ENCODE measurements at regions not wholly inside any gene's neighbourhood (a gene's known extent, or its start where the extent isn't known, plus 50 kb on each side); places are given as distances from the start of the nearest gene placed in this dataset.
"Not testable (repeated sequence)": the region's sequence is repeated elsewhere in the genome, so short reads cannot be mapped to it uniquely, and the experiment has no call there.

DNA sequence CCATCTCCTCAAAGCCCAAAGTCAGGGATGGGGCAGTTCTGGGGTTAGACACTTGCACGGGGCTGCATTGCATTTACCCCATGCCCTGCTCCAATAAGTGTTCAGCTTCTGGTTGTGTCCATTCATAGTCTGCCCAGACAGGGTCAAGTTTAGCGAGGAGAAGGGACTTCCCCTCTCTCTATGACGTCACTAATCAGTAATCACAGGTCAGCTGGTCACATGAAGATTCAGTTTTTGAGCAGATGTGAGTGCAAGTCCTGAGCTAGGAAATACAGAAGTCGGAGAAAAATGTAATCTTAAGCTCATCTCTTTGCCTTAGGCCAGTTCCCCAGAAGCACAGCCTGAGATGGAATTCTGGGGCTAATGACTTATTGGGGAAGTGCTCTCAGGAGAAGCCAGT lies 310.1 kb downstream of the TSHZ3 start:
- DNase-seq (ENCODE audit: insufficient read length, low spot score) = no peak
- TF ChIP-seq POLR2A (IDR thresholded peaks at IDR 0.05; ENCODE audit: low read depth, low read length) = no peak
- no peak for FAIRE-seq

DNA sequence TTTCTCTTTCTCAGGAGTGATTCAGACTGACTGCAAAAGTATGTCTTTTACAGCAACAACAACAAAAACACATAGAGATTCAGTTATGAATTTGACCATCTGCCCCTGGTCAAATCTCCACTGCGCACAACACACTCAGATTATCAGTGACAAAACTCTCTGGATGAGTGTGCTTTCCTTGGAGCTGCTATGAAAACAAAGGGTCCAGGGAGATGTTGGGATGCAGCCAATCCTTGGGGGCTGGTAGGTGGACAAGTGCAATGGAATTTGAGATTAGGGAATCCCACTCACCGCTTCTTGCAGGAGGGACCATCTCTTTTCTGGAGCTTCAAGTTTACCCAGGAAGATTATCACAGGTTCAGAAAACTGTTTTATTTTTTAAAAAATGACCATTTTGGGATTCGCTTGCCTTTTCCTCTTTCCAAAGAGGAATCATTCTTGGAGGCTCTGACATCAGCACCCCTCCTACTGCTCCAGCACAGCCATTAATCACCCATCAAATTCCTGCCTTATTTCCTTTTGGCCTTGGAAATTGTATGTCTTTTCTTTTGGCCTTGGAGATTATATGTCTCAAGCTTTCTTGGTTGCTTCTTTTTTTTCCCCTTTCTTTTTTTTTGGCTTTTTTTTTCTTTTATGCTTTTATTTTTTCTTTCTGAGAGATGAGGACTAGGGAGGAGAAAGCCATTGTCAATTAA lies 311.8 kb downstream of the TSHZ3 start:
- DNase-seq (ENCODE audit: insufficient read length, low spot score) (no peak), FAIRE-seq (no peak)
- no peak for TF ChIP-seq POLR2A (IDR thresholded peaks at IDR 0.05; ENCODE audit: low read depth, low read length)

DNA sequence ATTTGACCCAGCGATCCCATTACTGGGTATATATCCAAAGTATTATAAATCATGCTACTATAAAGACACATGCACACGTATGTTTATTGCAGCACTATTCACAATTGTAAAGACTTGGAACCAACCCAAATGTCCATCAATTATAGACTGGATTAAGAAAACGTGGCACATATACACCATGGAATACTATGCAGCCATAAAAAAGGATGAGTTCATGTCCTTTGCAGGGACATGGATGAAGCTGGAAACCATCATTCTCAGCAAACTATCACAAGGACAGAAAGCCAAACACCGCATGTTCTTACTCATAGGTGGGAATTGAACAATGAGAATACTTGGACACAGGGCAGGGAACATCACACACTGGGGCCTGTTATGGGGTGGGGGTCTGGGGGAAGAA lies 317.8 kb downstream of the TSHZ3 start:
- not testable (repeated sequence) for FAIRE-seq; DNase-seq (ENCODE audit: insufficient read length, low spot score)

DNA sequence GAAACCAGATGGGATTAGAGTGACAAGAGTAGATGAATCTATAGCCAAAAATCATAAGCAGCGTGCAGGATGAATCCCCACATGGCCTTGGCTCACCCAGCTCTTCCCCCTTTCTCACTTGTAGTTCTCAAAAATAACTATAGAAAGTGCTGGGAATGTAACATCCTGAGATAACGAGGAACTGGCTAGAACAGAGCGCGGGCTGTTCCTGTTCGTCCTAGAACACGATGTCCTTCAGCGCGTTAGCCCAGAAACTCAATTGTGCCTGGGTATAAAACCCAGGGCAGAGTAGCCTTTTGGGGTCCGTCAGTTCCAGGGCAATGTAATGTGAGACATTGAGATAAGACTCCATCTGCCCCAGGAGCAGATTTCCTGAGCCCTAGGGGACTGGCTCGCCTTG lies 326.2 kb downstream of the TSHZ3 start:
- DNase-seq (ENCODE audit: insufficient read length, low spot score) (no peak), FAIRE-seq (no peak)
- TF ChIP-seq POLR2A (IDR thresholded peaks at IDR 0.05; ENCODE audit: low read depth, low read length) = no peak

- no peak for FAIRE-seq
- no peak for TF ChIP-seq POLR2A (IDR thresholded peaks at IDR 0.05; ENCODE audit: low read depth, low read length)
- DNase-seq (ENCODE audit: insufficient read length, low spot score) = no peak
Observed at GRCh38 chr19:31018936-31019335, 330.3 kb downstream of the TSHZ3 start.

- no peak for TF ChIP-seq POLR2A (IDR thresholded peaks at IDR 0.05; ENCODE audit: low read depth, low read length)
- FAIRE-seq (no peak), DNase-seq (ENCODE audit: insufficient read length, low spot score) (no peak)
Observed at GRCh38 chr19:31015778-31016177, 333.5 kb downstream of the TSHZ3 start.

GRCh38 chr19:31014668-31015067 lies 334.6 kb downstream of the TSHZ3 start:
- no peak for TF ChIP-seq POLR2A (IDR thresholded peaks at IDR 0.05; ENCODE audit: low read depth, low read length)
- FAIRE-seq (no peak), DNase-seq (ENCODE audit: insufficient read length, low spot score) (no peak)

DNA sequence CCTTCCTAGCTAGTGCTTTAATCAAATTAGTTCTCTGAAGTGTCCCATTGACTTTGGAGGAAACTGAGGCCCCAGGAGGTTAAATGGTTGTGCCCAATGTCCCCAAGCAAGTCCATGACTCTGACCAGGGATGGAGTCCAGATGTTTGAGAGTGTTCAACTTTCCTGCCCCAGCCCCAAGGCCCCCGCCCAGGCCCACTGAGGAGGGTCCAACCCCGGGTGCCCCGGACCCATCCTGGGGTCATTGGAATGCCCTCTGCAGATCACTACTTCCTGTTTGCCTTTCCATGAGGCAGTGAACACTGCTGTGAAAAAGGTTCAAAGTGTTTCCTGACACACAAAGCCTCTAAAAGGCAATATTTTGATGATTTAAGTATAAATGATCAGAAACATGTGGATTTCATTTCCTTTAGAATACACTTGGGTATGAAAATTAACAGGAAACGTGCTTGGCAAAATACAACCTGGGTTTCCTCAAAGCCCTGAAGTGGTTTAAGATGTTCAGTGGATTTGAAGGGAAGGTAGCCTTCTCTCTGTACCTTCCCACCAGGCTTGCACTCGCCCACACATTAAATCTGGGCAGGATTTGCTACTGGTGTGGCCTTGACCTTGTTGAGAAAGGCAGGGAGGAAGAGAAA lies 335.7 kb downstream of the TSHZ3 start:
- FAIRE-seq (no peak), DNase-seq (ENCODE audit: insufficient read length, low spot score) (no peak)
- no peak for TF ChIP-seq POLR2A (IDR thresholded peaks at IDR 0.05; ENCODE audit: low read depth, low read length)

DNA sequence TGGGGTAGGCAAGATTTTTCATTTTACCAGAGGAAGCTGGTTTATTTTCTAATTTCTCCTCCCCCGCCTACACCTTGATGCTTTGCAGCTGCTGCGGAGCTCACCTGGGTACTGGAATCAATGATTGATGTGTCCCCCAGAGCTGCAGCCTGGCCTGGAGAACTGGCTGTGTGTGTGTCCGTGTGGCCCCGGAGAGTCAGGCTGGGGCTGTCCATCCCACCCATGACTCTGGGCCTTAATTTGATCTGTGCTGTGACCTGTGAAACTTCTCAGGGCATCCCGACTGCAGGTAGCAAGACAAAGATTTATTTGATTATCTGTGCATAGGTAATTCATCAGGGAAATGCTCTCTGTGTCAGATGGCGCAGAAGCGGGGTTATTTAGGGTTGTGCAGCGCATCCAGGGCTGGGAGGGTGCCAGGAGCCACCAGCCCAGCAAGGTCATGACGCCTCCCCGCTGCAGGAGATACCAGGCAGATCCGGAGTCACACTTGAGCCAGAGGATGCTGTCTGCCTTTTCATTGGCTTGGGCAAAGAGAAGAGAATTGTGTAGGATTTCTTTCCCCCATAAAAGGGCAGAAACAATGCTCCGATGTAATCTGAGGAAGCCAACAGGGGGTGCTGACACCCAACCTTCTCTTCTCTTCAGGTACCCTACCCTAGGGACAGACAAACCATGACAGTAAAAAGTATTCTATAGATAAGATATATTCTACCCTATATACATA lies 346.6 kb downstream of the TSHZ3 start:
- FAIRE-seq = no peak
- DNase-seq (ENCODE audit: insufficient read length, low spot score) = no peak
- no peak for TF ChIP-seq POLR2A (IDR thresholded peaks at IDR 0.05; ENCODE audit: low read depth, low read length)

DNA sequence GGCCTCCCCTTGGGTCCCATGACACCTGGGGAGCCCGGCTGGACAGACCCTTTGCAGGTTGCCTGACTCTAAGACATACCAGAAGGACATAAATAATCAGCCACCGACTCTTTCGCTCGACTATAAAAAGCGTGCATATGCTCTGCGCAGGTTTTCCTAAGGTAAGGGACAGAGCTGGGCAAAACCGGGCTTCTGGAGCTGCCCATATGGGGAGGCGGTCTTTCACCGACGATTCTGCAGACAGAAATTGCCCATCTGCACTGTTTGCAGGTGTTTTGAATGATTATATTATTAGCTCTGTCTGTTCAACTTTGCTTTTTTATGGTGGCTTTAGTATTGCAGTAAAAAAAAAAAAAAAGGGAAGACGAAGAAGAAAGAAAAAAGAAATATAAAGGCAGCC lies 347.2 kb downstream of the TSHZ3 start:
- TF ChIP-seq POLR2A (IDR thresholded peaks at IDR 0.05; ENCODE audit: low read depth, low read length) = no peak
- no peak for DNase-seq (ENCODE audit: insufficient read length, low spot score)
- FAIRE-seq = no peak

DNA sequence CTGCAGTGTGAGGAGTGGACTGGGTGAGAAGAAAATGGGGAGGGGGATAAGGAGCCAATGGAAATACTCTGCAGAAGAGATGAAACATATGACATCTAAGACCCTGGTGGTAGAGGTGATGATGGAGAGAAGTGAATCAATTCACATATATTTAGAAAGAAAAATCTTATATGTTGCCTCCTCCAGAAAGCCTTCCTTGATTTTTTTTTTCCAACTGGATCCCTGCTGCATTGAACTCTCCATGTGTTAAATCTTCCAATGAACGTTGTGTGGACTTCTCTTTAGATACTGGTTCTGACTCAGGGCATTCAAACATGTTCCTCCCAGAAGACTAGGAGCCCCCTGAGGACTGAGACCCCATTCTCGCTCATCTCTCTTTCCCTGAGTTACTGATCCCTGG lies 348.3 kb downstream of the TSHZ3 start:
- DNase-seq (ENCODE audit: insufficient read length, low spot score) (no peak), FAIRE-seq (no peak)

DNA sequence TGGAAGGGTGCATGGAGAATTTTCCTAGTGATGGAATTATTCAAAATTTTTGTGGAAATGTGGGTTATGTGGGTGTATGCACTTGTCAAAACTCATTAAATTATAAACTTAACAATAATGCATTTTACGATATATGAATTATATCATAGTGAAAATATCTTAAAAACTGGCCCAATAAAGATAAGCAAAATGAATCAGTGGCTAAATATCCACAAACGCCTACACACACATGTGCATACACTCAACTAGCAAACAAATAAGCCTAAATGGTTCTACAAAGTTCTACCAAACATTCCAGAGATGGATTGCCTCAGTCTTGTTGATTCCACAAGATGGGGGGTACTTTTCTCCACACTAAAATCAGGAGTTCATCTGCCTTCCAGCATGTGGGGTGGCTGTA lies 349.5 kb downstream of the TSHZ3 start:
- FAIRE-seq = no peak
- no peak for DNase-seq (ENCODE audit: insufficient read length, low spot score)
- no peak for TF ChIP-seq POLR2A (IDR thresholded peaks at IDR 0.05; ENCODE audit: low read depth, low read length)

More for the DNA sequence above, 348.3 kb downstream of the TSHZ3 start:
- no peak for TF ChIP-seq POLR2A (IDR thresholded peaks at IDR 0.05; ENCODE audit: low read depth, low read length)

DNA sequence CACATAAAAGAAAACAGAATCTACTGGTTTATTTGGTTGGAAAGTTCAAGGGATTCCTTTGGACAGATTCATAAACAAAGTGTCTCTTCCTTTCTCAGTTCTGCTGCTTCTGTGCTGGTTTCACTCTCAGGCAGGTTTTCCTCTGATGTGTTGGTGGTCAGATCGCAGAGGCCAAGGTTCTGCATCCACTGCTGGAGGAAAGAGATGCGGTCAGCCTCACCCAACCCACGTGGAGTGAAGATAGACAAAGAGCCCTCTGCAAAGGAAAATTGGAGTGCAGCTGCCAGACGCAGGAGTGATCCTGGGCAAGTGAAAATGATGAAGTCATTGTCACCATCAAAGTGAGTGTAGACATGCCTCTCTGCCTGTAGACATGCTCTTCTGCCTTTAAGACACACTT lies 352.0 kb downstream of the TSHZ3 start:
- no peak for TF ChIP-seq POLR2A (IDR thresholded peaks at IDR 0.05; ENCODE audit: low read depth, low read length)
- no peak for FAIRE-seq
- DNase-seq (ENCODE audit: insufficient read length, low spot score) = no peak

DNA sequence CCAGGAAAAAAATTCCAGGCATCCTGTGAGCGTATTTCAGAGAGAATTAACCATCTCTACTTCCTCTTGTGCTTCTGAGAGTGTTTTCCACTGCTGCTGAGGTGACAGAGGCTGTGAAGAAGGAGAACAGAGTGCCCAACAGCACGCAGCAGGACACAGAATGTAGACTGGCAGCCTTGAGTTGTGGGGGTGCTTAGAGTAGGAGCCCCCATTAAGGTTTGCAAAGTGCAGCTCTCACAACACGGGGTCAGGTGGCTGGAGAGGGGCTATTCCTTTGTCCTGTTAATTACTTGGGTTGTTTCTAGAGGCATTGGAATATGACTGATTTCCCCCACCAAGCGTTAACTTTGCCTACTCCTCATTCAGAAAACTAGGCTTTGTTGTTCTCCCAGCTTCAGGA lies 370.6 kb downstream of the TSHZ3 start:
- no peak for DNase-seq (ENCODE audit: insufficient read length, low spot score)
- no peak for TF ChIP-seq POLR2A (IDR thresholded peaks at IDR 0.05; ENCODE audit: low read depth, low read length)
- no peak for FAIRE-seq

DNA sequence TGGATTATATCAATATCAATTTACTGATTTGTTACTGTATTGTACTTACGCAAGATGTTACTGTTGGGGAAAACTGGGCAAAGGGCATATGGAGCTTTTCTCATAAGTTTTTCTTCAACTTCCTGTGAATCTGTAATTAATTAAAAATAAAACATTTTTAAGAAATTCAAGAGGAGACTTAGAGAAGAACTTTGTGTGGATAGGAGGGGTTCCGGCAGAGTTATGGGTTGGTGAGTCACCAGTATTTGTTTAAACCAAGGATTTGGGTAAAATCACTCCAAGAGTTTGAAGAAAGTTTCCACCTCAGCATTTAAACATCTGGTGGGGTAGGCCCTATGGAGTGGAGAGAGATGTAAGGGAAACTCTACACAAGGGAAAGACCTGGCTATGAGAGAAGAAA lies 379.6 kb downstream of the TSHZ3 start:
- TF ChIP-seq POLR2A (IDR thresholded peaks at IDR 0.05; ENCODE audit: low read depth, low read length) = no peak
- FAIRE-seq = no peak

More for the DNA sequence above, 379.6 kb downstream of the TSHZ3 start:
- DNase-seq (ENCODE audit: insufficient read length, low spot score) = no peak

Data from H54 (cell line).